ENCODE measurements at regions not wholly inside any gene's neighbourhood (a gene's known extent, or its start where the extent isn't known, plus 50 kb on each side); places are given as distances from the start of the nearest gene placed in this dataset.
"Not testable (repeated sequence)": the region's sequence is repeated elsewhere in the genome, so short reads cannot be mapped to it uniquely, and the experiment has no call there.

GRCh38 chr12:107373238-107373809 lies 280.0 kb upstream of the CRY1 start:
- no peak for DNase-seq

- peak in 1 of 2 donors; percentile 38 for DNase-seq
These were observed 281.0 kb upstream of the CRY1 start for GRCh38 chr12:107374161-107374840.

DNA sequence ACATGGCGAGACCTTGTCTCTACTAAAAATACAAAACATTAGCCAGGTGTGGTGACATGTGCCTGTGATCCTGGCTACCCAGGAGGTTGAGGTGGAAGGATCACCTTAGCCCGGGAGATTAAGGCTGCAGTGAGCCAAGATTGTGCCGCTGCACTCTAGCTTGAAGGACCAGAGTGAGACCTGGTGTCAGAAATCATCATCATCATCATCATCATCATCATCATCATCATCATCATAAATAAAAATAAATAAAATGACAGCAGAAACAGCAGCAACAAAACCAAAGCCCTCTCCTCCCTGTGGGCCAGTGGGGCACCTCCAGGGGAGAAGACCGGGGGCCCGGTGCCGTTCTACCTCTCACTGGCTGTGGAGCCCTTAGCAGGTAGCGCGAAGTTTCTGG lies 281.9 kb upstream of the CRY1 start:
- no peak for DNase-seq

DNA sequence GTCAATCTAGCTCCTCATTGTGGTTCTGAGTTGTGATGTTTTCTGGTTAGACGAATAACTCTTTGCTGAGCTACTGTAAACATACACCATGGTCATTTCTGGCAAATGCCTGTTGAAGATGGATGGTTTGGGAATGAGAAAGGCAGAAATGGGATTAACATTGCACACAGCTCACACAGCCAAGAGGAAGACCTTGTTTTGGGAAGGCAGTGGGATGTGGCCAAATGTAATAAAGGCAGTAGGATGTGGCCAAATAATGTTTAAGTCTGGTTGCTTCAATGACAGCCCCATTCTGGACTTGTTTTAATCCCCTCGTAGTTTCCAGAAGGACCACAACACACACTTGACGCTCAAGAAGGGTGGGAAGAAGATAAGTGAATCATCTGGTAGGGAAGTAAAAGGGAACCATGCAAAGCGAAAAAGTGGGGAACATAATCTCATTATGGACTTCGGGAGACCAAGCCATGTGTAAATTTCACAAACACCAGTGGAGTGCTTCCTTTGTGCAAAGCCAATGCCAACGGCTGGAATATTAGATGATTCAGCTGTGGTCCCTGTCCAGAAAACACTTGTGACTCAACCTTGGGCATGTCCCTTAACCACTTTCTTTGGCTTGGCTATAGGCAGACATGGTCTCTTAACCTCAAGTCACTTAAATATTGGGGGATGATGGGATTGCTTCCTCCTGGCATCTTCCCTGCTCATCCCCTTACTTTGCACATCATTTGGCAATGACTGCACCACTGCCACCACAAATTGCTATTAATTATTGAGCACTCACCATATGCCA lies 284.4 kb upstream of the CRY1 start:
- DNase-seq: no peak

- DNase-seq: no peak
These were observed 285.3 kb upstream of the CRY1 start for GRCh38 chr12:107378609-107379008.

DNA sequence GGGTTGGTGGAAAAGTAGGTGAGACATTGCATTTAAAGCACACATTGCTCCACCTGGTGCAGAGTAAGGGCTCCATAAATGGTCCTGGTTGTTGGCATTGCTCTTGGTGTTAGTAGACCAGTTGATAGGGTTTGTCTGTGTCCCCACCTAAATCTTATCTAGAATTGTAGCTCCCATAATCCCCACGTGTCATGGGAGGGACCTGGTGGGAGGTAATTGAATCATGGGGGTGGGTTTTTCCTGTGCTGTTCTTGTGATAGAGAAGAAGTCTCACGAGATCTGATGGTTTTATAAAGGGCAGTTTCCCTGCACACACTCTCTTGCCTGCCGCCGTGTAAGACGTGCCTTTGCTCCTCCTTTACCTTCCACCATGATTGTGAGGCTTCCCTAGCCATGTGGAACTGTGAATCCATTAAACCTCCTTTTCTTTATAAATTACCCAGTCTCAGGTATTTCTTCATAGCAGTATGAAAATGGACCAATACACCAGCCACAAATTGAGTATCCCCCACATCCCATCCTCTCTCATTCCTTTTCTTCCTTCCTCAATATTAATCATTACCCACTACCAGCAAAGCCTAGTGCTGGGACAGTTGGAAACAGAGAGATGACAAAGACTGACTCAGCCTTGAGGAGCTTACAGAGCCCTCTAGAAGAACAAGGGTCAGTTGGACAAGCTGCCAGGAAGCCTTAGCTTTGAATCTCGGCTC lies 285.9 kb upstream of the CRY1 start:
- DNase-seq: not testable (repeated sequence)

DNA sequence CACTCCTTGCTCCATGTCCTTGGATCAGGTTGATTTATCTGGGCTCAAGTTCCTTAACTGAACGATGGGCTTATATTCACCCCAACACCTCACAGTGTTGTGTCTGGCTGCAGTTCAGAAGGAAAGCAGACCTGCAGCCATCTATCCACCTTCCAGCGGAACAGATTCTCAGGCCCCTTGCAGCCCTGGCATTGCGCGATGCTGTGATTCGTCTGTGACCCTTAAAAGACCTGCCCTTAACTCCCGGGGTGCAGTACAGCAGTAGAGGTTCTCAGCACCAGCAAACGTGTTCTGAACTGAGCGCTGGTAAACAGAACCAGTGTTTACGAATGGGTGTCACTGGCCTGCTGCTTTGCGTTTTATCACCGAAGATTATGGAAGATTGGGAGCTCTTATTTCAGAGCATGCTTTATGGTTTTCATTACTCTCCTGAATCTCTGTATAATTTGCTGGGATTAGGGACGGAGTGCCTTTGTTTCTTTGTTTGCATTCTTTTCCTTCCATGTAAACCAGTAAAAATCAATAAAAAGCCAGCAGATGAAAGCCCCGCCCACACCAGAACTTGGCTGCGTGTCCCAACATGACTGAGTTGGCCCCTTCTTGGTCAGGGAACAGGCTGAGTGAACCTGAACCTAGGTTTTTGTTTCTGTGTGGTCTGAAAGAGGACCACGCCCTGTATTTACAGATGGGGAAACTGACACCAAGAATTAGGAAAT lies 286.7 kb upstream of the CRY1 start:
- no peak for DNase-seq

DNA sequence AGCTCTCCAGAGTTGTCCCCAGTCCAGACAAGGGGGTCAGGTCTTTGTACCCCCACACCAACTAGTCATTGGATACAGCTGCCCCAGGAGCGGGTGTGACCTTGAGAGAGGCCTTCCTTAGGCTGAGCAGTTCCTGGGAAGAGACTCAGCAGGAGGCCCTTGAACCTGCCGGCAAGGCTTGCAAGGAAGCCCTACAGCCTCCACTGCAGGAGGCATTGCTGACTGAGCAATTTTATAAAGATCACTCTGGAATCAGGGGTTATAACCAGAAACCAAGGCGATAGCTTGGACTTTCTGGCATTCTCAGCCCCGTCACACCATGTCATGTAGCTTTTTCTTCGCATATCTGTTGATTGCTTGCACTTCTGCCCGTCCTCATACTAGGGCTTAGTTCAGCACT lies 291.3 kb upstream of the CRY1 start:
- DNase-seq: no peak

DNA sequence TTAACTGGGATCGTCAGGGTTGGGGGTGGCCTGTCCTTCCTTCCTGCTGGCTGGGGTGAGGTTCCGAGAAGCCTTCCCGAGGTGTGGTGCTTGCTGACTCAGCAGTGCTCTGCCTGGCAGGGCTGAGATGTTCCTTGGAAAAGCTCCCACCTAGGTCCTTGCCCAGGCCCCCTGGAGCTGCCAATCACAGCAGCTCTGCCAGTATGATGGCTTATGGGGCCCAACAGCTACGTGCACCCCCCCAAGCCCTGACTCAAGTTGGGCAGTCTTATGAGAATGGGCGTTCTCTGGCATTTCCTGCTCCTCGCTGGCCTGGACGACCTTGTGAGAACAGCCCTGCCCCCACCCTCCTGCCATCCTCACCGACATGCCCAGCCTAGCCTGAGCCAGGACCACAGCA lies 292.2 kb upstream of the CRY1 start:
- no peak for DNase-seq

DNA sequence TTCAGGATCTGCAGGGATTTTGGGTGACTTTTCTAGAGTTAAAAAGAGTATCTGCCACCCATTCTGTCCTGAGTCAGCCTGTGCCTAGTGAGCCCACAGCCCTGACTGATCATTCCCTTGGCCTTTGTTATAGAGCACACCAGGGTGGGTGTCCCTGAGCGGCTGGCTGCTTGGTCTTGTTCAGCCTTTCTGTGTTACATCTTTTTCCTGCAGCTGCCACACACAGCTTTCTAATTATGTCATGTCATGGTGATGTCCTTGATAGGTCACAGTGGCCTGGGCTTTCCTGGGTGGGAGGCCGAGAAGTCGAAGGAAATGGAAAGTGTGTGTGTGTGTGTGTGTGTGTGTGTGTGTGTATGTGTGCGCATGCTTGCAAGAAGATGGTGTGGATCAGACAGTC lies 293.2 kb upstream of the CRY1 start:
- no peak for DNase-seq

GRCh38 chr12:107388263-107388662 lies 294.9 kb upstream of the CRY1 start:
- no peak for DNase-seq

DNA sequence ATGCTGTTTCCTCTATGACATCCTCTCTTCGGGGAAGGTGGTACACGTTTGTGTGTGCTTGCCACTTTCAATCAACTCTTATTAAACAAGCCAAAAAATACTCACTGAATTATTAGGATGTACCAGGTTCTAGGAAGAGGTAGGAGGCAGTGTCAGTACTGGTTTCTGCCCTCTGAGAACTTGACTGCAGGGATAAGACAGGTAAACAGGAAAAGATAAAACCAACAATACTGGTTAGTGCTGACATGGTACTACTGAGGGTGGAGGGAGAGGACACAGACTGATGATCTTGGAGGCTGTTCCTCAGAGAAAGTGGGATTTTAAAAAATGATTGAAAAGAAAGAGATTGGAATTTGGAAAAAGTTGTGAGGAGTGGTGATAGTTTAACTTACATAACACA lies 295.2 kb upstream of the PWP1 start:
- no peak for DNase-seq

DNA sequence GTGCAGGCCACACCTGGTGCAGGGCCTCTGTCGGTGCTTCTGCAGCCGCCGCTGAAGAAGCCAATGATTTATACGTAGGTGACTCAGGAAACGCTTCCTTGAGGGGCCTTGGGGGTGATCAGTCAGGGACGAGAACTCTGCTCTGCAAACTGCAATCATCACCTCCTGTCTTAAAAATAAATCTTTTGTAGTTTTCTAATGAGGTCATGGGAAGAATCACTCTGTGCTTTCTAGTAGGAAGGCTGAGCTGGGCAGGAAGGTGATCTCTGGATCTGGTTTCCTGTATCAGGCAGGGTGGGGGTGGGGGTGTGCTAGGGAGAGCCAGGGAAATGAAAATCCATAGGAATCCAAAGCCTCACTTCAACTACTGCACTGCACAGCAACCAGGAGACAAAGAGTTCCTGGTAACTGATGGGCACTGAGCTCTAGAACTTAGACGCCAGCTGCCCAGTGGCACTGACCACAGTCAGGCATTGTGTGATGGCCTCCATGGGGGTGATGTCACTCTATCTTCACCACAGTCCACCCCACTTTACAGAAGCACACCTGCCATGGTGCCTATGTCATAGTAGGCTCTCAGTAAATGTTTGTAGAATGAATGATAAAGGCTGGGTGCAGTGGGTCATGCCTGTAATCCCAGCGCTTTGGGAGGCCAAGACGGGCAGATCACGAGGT lies 292.4 kb upstream of the PWP1 start:
- no peak for DNase-seq

GRCh38 chr12:107394693-107395092 lies 290.9 kb upstream of the PWP1 start:
- no peak for DNase-seq

- no peak for DNase-seq
These were observed 289.8 kb upstream of the PWP1 start for GRCh38 chr12:107395817-107396216.

DNA sequence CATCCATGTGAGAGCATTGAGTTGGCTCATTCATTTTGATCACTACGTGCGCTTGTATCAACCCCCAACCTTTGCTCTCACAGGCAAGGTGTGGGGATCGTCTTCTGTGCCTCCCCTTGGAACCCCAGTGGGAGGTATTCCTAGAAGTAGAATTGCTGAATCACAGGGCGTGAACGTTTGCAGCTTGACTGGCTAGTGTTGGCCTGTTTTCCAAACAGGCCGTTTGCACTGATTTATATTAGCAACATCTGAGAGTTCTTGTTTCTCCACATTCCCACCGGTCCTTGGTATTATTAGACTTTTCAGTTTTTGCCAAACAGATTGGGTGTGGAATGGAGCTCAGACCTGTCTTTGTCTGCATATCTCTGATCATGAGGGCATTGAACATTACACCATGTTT lies 288.6 kb upstream of the PWP1 start:
- DNase-seq: no peak

DNA sequence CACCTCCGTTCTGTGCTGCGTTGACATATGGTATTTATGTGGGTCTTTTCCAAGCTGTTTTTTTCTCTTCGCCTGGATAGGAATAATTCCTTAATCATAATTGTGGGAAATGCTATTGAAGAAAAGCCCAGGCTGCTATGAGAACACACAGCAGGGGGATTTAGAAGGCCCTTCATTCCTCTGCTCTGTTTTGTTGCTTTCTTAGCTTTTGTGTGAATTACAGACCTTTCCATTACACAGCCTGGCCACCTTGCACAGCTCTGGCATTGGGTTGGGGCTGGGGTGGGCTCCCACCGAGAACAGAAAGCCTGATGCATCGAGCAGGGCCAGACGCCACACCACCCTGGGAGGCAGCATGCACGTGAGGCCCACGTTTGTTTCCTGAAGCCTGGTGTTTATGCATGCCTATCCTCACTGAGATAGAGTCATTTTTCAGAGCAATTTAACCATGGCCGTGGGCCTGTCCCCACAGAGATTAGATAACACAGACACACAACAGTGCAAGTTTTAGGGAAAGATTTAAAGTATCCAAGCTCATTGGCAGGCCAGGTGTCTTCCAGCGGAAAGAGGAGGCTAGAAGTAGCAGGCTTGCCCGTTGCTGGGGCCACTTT lies 287.6 kb upstream of the PWP1 start:
- DNase-seq: no peak

DNA sequence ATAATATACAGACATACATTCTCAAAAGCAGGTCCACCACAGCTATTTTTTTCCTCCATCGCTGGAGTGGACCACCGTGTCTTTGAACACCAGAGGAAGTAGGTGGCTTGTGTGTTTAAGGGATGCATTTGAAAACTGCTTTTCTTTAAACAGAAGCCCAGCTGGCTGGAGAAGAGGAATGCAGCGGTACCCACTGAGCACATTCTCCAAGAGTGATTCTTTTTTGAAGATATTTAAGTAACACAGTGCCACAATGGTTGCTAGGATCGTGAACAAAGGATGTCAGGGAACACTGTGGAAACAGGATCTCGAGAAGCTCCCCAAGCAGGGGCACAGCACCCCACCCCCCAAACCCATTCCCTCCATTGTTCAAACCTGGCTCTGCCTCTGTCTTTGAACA lies 286.6 kb upstream of the PWP1 start:
- DNase-seq: no peak

GRCh38 chr12:107400686-107401447 lies 284.7 kb upstream of the PWP1 start:
- peak; percentile 35 to 57 for DNase-seq

All from inflammatory macrophage (primary cell).